Muscle of leg (tissue), 3 donors: ENCODE measurements at regions not wholly inside any gene's neighbourhood (a gene's known extent, or its start where the extent isn't known, plus 50 kb on each side); places are given as distances from the start of the nearest gene placed in this dataset.

Experiments
- DNase-seq: peaks from one replicate; pipeline ENCODE4 v3.0.0; 2013
- H3K27ac ChIP-seq: one replicate; pipeline ENCODE4 v1.5.1; 2013; ENCODE audit warnings: mild to moderate bottlenecking, low read length, control low read depth
- H3K27me3 ChIP-seq: one replicate; pipeline ENCODE4 v1.6.1; 2013; ENCODE audit warnings: low read length; ENCODE audit not compliant: control insufficient read depth, insufficient read depth
- H3K36me3 ChIP-seq: one replicate; pipeline ENCODE4 v1.6.1; 2013; ENCODE audit warnings: low read length; ENCODE audit not compliant: control insufficient read depth, insufficient read depth
- H3K4me1 ChIP-seq: one replicate; pipeline ENCODE4 v1.6.1; 2013; ENCODE audit warnings: low read length; ENCODE audit not compliant: control insufficient read depth, insufficient read depth
- H3K4me3 ChIP-seq: one replicate; pipeline ENCODE4 v1.5.1; 2013; ENCODE audit warnings: low read length, control low read depth
- H3K9me3 ChIP-seq: replicated peaks from 2 replicates; pipeline ENCODE4 v1.6.1; 2013; ENCODE audit warnings: low read depth, low read length; ENCODE audit not compliant: control insufficient read depth
- WGBS: methylation state at CpG from one replicate; pipeline ENCODE4 v1.1.5; 2013; ENCODE audit warnings: missing lambda C conversion rate; ENCODE audit not compliant: insufficient coverage; 5-methylcytosine and 5-hydroxymethylcytosine counted together

- no peak for DNase-seq
- no peak overlapping the region for H3K4me3 ChIP-seq
- H3K27ac ChIP-seq = no peak overlapping the region
- peaks cover 3% of the 10 kb centered on the region for H3K9me3 ChIP-seq
- no peaks in the 10 kb centered on the region for H3K27me3 ChIP-seq
- peaks cover 54% of the 10 kb centered on the region for H3K4me1 ChIP-seq
- 67% methylated on average over 9 of the region's 10 CpGs for WGBS
- no peaks in the 10 kb centered on the region for H3K36me3 ChIP-seq
Measured at GRCh38 chr5:172575816-172576545, 65.1 kb upstream of the NEURL1B start.

- Histone ChIP-seq H3K36me3 (no peaks in the 10 kb centered on the region), H3K4me1 (peaks cover 56% of the 10 kb centered on the region), H3K27me3 (no peaks in the 10 kb centered on the region), H3K27ac (peak overlapping the region; percentile 90), H3K4me3 (no peak overlapping the region), H3K9me3 (peaks cover 3% of the 10 kb centered on the region)
- DNase-seq = no peak
- WGBS = 83% methylated on average over 8 of the region's 8 CpGs
Measured at GRCh38 chr5:172575416-172575815, 65.6 kb upstream of the NEURL1B start.

GRCh38 chr5:172574871-172575223 is 66.2 kb upstream of the NEURL1B start:
- Histone ChIP-seq H3K27me3 (no peaks in the 10 kb centered on the region), H3K4me3 (no peak overlapping the region), H3K36me3 (no peaks in the 10 kb centered on the region), H3K9me3 (peaks cover 3% of the 10 kb centered on the region), H3K27ac (peak overlapping the region; percentile 90), H3K4me1 (peaks cover 62% of the 10 kb centered on the region)
- WGBS = no CpG with 5 or more reads among the region's 3 CpGs
- DNase-seq = peak; percentile 92

- Histone ChIP-seq H3K27ac (peak overlapping the region; percentile 90), H3K4me1 (peaks cover 55% of the 10 kb centered on the region), H3K4me3 (no peak overlapping the region), H3K36me3 (no peaks in the 10 kb centered on the region), H3K9me3 (peaks cover 3% of the 10 kb centered on the region), H3K27me3 (no peaks in the 10 kb centered on the region)
- 74% methylated on average over 10 of the region's 12 CpGs for WGBS
- no peak for DNase-seq
Measured at GRCh38 chr5:172573986-172574870, 66.8 kb upstream of the NEURL1B start.

GRCh38 chr5:172573120-172573882 is 67.8 kb upstream of the NEURL1B start:
- DNase-seq = no peak
- no peak overlapping the region for H3K4me3 ChIP-seq
- H3K9me3 ChIP-seq = peaks cover 3% of the 10 kb centered on the region
- no peaks in the 10 kb centered on the region for H3K27me3 ChIP-seq
- no peaks in the 10 kb centered on the region for H3K36me3 ChIP-seq
- H3K27ac ChIP-seq = peak overlapping the region; percentile 90
- 89% methylated on average over 10 of the region's 13 CpGs for WGBS
- H3K4me1 ChIP-seq = peaks cover 53% of the 10 kb centered on the region

GRCh38 chr5:172572440-172572839 is 68.6 kb upstream of the NEURL1B start:
- Histone ChIP-seq H3K27ac (no peak overlapping the region), H3K36me3 (no peaks in the 10 kb centered on the region), H3K27me3 (no peaks in the 10 kb centered on the region), H3K9me3 (peaks cover 3% of the 10 kb centered on the region), H3K4me3 (no peak overlapping the region), H3K4me1 (peaks cover 53% of the 10 kb centered on the region)
- 79% methylated on average over 3 of the region's 3 CpGs for WGBS
- no peak for DNase-seq

- DNase-seq = no peak
Measured at GRCh38 chr5:172571892-172572291, 69.2 kb upstream of the NEURL1B start.

GRCh38 chr5:172571413-172571812 is 69.7 kb upstream of the NEURL1B start:
- no peaks in the 10 kb centered on the region for H3K36me3 ChIP-seq
- DNase-seq = no peak
- H3K27me3 ChIP-seq = no peaks in the 10 kb centered on the region
- no peak overlapping the region for H3K4me3 ChIP-seq
- peaks cover 3% of the 10 kb centered on the region for H3K9me3 ChIP-seq
- WGBS = 32% methylated on average over 3 of the region's 3 CpGs
- peaks cover 55% of the 10 kb centered on the region for H3K4me1 ChIP-seq
- peak overlapping the region; percentile 51 for H3K27ac ChIP-seq

More at GRCh38 chr5:172571892-172572291, 69.2 kb upstream of the NEURL1B start:
- no peak overlapping the region for H3K4me3 ChIP-seq
- peaks cover 3% of the 10 kb centered on the region for H3K9me3 ChIP-seq
- 64% methylated on average over 6 of the region's 8 CpGs for WGBS
- no peak overlapping the region for H3K27ac ChIP-seq
- H3K36me3 ChIP-seq = no peaks in the 10 kb centered on the region
- H3K4me1 ChIP-seq = peaks cover 55% of the 10 kb centered on the region
- no peaks in the 10 kb centered on the region for H3K27me3 ChIP-seq

GRCh38 chr5:172570594-172571334 is 70.3 kb upstream of the NEURL1B start:
- WGBS = 74% methylated on average over 2 of the region's 3 CpGs
- Histone ChIP-seq H3K27ac (peak overlapping the region; percentile 51), H3K9me3 (peaks cover 3% of the 10 kb centered on the region)

More at GRCh38 chr5:172570594-172571334, 70.3 kb upstream of the NEURL1B start:
- H3K4me3 ChIP-seq = no peak overlapping the region
- H3K36me3 ChIP-seq = no peaks in the 10 kb centered on the region
- no peak for DNase-seq
- H3K4me1 ChIP-seq = peaks cover 49% of the 10 kb centered on the region
- H3K27me3 ChIP-seq = no peaks in the 10 kb centered on the region
